ENCODE measurements at regions not wholly inside any gene's neighbourhood (a gene's known extent, or its start where the extent isn't known, plus 50 kb on each side); places are given as distances from the start of the nearest gene placed in this dataset.
"Not testable (repeated sequence)": the region's sequence is repeated elsewhere in the genome, so short reads cannot be mapped to it uniquely, and the experiment has no call there.

DNA sequence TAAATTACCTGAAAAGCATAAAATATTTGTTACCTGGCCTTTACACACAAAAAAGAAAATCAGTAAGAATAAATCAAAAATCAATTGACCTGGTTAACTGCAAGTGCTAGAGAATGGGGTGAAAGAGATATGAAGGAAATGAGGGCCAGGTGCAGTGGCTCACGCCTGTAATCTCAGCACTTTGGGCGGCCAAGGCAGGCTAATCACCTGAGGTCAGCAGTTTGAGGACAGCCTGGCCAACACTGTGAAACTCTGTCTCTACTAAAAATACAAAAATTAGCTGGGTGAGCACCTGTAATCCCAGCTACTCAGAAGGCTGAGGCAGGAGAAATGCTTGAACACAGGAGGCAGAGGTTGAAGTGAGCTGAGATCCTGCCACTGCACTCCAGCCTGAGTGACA lies 1908.7 kb downstream of the PCDH9 start:
- not testable (repeated sequence) for H3K27ac ChIP-seq (ENCODE audit: low read length); H3K4me1 ChIP-seq (ENCODE audit: control insufficient read depth, low read depth, low read length); H3K9ac ChIP-seq (ENCODE audit: low read length); H3K27me3 ChIP-seq (ENCODE audit: control insufficient read depth, insufficient read depth, low read length); H3K4me3 ChIP-seq (ENCODE audit: low read length); H3K9me3 ChIP-seq (ENCODE audit: control insufficient read depth, low read depth, low read length); H3K36me3 ChIP-seq (ENCODE audit: control insufficient read depth, low read depth, low read length)

DNA sequence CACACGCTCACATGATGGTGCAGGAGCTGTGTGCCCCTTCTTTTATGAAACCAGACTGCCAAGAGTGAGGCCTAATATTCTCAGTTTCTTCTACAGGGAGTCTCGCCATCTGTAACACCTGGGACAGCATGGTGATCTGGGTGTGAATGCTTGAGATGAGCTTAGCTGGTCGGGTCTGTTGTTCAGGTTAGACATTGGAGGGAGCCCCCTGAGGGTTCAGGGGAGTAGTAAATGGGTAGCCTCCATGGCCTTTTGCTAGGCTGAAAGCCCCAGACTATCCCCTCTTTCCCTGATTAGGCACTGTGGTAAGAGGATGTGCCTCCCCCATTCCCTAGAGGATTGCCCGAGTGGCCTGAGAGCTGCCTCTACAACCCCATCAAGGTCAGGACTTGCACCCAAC lies 1916.1 kb downstream of the PCDH9 start:
- H3K9ac ChIP-seq (ENCODE audit: low read length), result no peak overlapping the region
- no peaks in the 10 kb centered on the region for H3K4me1 ChIP-seq (ENCODE audit: control insufficient read depth, low read depth, low read length)
- no peak overlapping the region for H3K4me3 ChIP-seq (ENCODE audit: low read length)
- no peaks in the 10 kb centered on the region for H3K36me3 ChIP-seq (ENCODE audit: control insufficient read depth, low read depth, low read length)
- H3K9me3 ChIP-seq (ENCODE audit: control insufficient read depth, low read depth, low read length), result peaks cover 3% of the 10 kb centered on the region
- no peaks in the 10 kb centered on the region for H3K27me3 ChIP-seq (ENCODE audit: control insufficient read depth, insufficient read depth, low read length)
- no peak overlapping the region for H3K27ac ChIP-seq (ENCODE audit: low read length)

DNA sequence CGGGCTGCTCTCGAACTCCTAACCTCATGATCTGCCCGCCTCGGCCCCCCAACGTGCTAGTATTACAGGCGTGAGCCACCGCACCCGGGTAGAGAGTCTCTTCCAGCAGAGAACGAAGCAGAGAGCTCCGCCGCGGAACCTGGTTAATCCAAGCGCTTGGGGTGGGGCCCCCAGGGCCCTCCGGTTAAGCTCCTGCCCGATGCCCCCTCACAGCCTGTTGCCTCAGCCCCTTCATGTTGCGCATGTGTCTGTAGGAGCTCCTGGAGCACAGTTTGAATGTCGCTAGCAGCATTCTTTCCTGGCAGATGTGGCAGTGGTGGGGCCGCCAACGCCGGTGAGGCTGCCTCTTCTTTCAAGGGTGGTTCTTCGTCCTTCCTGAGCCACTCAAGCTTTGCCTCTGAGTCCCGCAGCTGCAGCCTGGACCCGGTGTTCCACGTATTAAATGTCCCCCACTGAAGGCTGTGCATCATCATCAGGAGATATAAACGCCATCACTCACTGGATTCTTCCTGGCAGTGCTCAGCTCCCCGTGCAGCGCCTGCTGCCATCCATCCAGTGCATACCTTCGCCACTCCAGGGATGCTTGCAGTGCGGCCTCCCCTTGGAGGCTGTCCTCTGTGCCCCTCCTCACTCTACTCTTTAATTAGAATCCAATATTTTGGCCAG lies 1919.3 kb downstream of the PCDH9 start:
- peaks cover 4% of the 10 kb centered on the region for H3K9me3 ChIP-seq (ENCODE audit: control insufficient read depth, low read depth, low read length)
- no peaks in the 10 kb centered on the region for H3K27me3 ChIP-seq (ENCODE audit: control insufficient read depth, insufficient read depth, low read length)
- H3K36me3 ChIP-seq (ENCODE audit: control insufficient read depth, low read depth, low read length), result no peaks in the 10 kb centered on the region
- H3K27ac ChIP-seq (ENCODE audit: low read length), result no peak overlapping the region
- H3K4me1 ChIP-seq (ENCODE audit: control insufficient read depth, low read depth, low read length), result no peaks in the 10 kb centered on the region
- H3K4me3 ChIP-seq (ENCODE audit: low read length), result no peak overlapping the region
- no peak overlapping the region for H3K9ac ChIP-seq (ENCODE audit: low read length)

DNA sequence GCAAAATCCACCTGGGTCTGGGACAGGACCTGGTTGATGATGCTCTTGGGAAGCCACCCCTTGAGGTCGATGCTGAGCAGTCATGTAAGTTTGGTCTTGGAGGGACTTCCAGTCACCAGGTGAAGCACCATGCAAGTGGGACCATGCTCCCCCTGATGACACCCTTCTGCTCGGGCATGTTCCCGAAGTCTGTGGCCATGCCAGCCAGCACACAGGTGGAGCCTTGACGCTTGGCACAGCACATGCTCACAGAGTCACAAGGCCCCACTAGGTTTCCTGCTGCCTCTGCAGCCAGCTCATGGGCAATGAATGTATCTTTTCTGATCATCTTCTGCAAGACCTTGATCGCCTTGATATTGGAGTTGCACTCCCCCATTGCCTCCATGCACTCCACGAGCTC lies 1920.2 kb downstream of the PCDH9 start:
- H3K27ac ChIP-seq (ENCODE audit: low read length), result no peak overlapping the region
- peaks cover 4% of the 10 kb centered on the region for H3K9me3 ChIP-seq (ENCODE audit: control insufficient read depth, low read depth, low read length)
- no peaks in the 10 kb centered on the region for H3K4me1 ChIP-seq (ENCODE audit: control insufficient read depth, low read depth, low read length)
- no peak overlapping the region for H3K4me3 ChIP-seq (ENCODE audit: low read length)
- no peaks in the 10 kb centered on the region for H3K27me3 ChIP-seq (ENCODE audit: control insufficient read depth, insufficient read depth, low read length)
- no peak overlapping the region for H3K9ac ChIP-seq (ENCODE audit: low read length)
- H3K36me3 ChIP-seq (ENCODE audit: control insufficient read depth, low read depth, low read length), result no peaks in the 10 kb centered on the region

DNA sequence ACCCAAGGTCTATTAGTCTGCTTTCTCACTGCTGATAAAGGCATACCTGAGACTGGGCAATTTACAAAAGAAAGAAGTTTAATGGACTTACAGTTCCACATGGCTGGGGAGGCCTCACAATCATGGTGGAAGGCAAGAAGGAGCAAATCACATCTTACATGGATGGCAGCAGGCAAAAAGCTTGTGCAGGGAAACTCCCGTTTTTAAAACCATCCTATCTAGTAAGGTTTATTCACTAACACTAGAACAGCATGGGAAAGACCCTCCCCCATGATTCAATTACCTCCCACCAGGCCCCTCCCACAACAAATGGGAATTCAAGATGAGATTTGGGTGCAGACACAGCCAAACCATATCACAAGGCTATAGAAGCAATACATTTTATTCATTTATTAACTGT lies 1921.4 kb downstream of the PCDH9 start:
- H3K27ac ChIP-seq (ENCODE audit: low read length); H3K9ac ChIP-seq (ENCODE audit: low read length); H3K9me3 ChIP-seq (ENCODE audit: control insufficient read depth, low read depth, low read length): not testable (repeated sequence)

DNA sequence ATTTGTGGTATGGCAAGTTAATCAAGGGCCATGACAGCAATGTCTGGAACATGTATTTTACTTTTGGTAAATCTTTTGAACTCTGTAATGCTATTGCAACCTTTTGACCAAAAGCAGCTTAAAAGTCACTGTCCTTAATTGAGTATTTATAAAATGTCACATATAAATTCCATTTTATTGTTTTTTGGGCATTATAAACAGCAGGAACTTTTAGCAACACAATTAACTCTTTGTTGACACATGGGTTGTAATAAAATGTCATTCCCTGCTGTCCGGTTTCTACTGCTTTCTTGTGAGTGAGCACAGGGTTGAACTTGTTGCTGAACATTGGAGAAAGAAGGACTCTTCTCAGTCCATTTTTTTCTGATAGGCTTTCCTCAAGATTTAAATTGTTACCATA lies 1923.1 kb downstream of the PCDH9 start:
- Histone ChIP-seq H3K27ac (ENCODE audit: low read length) (no peak overlapping the region), H3K9ac (ENCODE audit: low read length) (no peak overlapping the region), H3K9me3 (ENCODE audit: control insufficient read depth, low read depth, low read length) (peaks cover 4% of the 10 kb centered on the region), H3K4me3 (ENCODE audit: low read length) (no peak overlapping the region), H3K4me1 (ENCODE audit: control insufficient read depth, low read depth, low read length) (no peaks in the 10 kb centered on the region), H3K36me3 (ENCODE audit: control insufficient read depth, low read depth, low read length) (no peaks in the 10 kb centered on the region), H3K27me3 (ENCODE audit: control insufficient read depth, insufficient read depth, low read length) (no peaks in the 10 kb centered on the region)

More for the DNA sequence above, 1921.4 kb downstream of the PCDH9 start:
- H3K4me1 ChIP-seq (ENCODE audit: control insufficient read depth, low read depth, low read length); H3K36me3 ChIP-seq (ENCODE audit: control insufficient read depth, low read depth, low read length); H3K4me3 ChIP-seq (ENCODE audit: low read length); H3K27me3 ChIP-seq (ENCODE audit: control insufficient read depth, insufficient read depth, low read length): not testable (repeated sequence)

DNA sequence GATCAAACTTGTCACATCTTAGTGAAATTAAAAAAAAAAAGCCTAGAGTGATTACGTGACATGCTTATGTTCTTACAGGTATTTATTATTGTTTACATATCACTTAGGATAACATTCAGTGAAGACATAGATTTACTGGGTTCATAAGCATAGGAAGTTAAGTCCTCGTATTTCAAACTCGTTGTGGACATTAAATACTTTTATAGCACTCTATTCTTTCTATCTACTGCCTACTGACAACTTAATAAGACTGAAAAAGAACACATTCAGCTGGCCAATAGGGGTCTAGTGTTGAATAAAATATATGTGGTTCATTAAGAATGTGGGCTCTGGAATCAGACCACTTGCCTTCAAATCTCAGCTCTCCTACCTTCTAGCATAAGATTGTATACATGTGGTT lies 1927.4 kb downstream of the PCDH9 start:
- Histone ChIP-seq H3K36me3 (ENCODE audit: control insufficient read depth, low read depth, low read length) (no peaks in the 10 kb centered on the region), H3K4me3 (ENCODE audit: low read length) (no peak overlapping the region), H3K9me3 (ENCODE audit: control insufficient read depth, low read depth, low read length) (no peaks in the 10 kb centered on the region), H3K4me1 (ENCODE audit: control insufficient read depth, low read depth, low read length) (no peaks in the 10 kb centered on the region), H3K9ac (ENCODE audit: low read length) (no peak overlapping the region), H3K27ac (ENCODE audit: low read length) (no peak overlapping the region), H3K27me3 (ENCODE audit: control insufficient read depth, insufficient read depth, low read length) (no peaks in the 10 kb centered on the region)

DNA sequence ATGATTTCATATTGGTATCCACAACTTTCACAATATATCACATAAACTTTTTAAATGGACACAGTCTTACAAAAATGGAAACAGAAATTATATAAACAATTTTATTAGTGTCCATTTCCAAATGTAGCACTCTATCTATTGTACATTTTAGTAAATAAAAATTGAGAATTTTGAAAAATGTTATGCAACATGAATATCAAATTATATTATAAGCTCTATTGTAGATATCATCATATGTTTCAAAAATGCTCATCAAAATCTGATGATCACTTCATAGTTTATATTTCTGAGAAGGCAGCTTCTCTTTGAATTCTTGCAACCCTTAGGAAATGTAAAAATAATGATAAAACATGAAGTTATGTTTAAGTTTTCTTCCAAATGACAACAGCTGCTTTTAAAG lies 1928.6 kb downstream of the PCDH9 start:
- Histone ChIP-seq H3K36me3 (ENCODE audit: control insufficient read depth, low read depth, low read length) (no peaks in the 10 kb centered on the region), H3K27me3 (ENCODE audit: control insufficient read depth, insufficient read depth, low read length) (no peaks in the 10 kb centered on the region), H3K9ac (ENCODE audit: low read length) (no peak overlapping the region), H3K27ac (ENCODE audit: low read length) (no peak overlapping the region), H3K4me3 (ENCODE audit: low read length) (no peak overlapping the region), H3K9me3 (ENCODE audit: control insufficient read depth, low read depth, low read length) (no peaks in the 10 kb centered on the region), H3K4me1 (ENCODE audit: control insufficient read depth, low read depth, low read length) (no peaks in the 10 kb centered on the region)

DNA sequence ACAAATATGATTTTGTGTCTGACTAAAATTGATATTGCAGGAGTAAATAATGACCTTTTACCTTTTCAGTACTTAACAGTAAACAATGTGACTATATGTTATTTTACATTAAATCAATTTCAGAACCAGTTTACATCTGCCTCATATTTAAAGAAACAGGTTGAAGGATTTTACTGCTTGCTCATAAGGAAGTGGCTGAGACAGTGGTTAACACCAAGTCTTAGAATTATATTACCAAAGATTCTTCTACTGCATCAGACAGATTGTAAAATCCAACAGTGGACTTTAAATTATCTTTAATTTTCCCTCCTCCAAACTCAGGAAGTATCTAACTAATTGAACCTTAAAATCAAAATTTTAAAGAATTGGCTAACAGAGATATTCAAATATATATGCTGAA lies 1929.9 kb downstream of the PCDH9 start:
- Histone ChIP-seq H3K9ac (ENCODE audit: low read length) (no peak overlapping the region), H3K27ac (ENCODE audit: low read length) (no peak overlapping the region), H3K9me3 (ENCODE audit: control insufficient read depth, low read depth, low read length) (no peaks in the 10 kb centered on the region), H3K27me3 (ENCODE audit: control insufficient read depth, insufficient read depth, low read length) (no peaks in the 10 kb centered on the region), H3K36me3 (ENCODE audit: control insufficient read depth, low read depth, low read length) (no peaks in the 10 kb centered on the region), H3K4me1 (ENCODE audit: control insufficient read depth, low read depth, low read length) (no peaks in the 10 kb centered on the region), H3K4me3 (ENCODE audit: low read length) (no peak overlapping the region)

DNA sequence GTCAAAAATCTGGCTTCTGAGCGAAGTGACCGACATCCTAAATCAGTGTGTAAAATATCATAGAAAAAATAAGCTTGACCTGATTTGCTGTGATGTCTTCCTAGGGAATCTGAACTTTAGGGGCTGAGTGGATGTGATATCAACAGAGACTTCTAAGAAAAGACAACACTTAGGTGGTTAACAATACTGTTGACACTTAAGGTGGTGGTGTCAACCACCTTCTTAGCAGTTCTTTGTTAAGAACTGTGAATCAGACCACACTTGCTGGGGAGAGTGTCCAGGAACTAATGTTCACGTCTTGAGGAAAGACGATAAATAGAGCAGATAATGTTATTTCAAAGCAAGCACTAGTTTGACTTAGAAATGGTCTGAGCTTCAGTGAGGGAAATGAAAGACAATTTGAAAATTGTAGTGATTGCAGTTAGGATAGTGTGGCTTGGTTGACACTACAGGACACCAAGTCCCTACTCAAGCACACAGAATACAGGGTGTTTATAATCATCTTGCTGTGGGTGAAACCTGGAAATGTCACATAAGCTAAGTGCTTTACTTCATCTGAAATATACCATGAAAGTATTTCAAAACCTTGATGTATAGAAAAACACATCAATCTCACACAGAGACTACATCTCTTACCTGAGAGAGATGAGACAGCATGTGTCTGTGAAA lies 1936.5 kb downstream of the PCDH9 start:
- no peaks in the 10 kb centered on the region for H3K36me3 ChIP-seq (ENCODE audit: control insufficient read depth, low read depth, low read length)
- H3K27ac ChIP-seq (ENCODE audit: low read length), result no peak overlapping the region
- H3K9me3 ChIP-seq (ENCODE audit: control insufficient read depth, low read depth, low read length), result no peaks in the 10 kb centered on the region
- no peak overlapping the region for H3K9ac ChIP-seq (ENCODE audit: low read length)
- no peaks in the 10 kb centered on the region for H3K27me3 ChIP-seq (ENCODE audit: control insufficient read depth, insufficient read depth, low read length)
- H3K4me3 ChIP-seq (ENCODE audit: low read length), result no peak overlapping the region
- H3K4me1 ChIP-seq (ENCODE audit: control insufficient read depth, low read depth, low read length), result peaks cover 4% of the 10 kb centered on the region

DNA sequence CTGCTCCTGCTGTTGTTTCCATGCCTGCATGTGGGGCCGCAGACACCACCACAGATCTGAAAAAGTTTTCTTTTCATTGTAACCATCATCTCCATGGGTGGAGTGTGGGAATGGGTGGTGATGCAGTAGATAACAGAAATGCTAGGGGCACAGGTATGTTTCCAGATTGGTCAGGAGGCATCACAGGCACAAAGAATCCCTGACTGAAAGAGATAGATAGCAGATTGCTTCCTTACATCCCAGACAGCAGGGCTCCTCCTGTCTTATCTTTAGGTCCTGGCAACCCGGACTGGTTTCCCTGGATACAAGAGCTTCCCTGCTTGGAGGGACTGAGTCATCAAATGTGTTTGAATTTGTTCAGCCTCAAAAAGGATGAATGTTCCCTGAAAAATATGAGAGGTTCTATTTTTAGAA lies 1937.6 kb downstream of the PCDH9 start:
- Histone ChIP-seq H3K9me3 (ENCODE audit: control insufficient read depth, low read depth, low read length) (no peaks in the 10 kb centered on the region), H3K4me1 (ENCODE audit: control insufficient read depth, low read depth, low read length) (peaks cover 4% of the 10 kb centered on the region), H3K27ac (ENCODE audit: low read length) (no peak overlapping the region), H3K27me3 (ENCODE audit: control insufficient read depth, insufficient read depth, low read length) (no peaks in the 10 kb centered on the region), H3K9ac (ENCODE audit: low read length) (no peak overlapping the region), H3K36me3 (ENCODE audit: control insufficient read depth, low read depth, low read length) (no peaks in the 10 kb centered on the region), H3K4me3 (ENCODE audit: low read length) (no peak overlapping the region)

DNA sequence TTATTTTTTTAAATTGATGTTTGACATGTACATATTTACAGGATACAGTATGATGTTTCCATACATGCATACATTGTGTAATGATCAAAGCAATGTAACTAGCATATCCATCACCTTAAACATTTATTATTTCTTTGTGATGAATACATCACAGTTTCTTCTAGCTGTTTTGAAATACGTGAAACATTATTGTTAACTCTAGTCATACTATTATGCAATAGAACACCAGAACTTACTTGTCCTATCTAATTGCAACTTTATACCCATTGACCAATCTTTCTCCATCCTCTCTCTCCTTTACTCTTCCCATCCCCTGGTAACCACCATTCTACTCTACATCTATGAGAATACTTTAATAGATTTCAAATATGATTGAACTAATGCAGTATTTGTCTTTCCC lies 1942.7 kb downstream of the PCDH9 start:
- H3K4me3 ChIP-seq (ENCODE audit: low read length), result no peak overlapping the region
- no peaks in the 10 kb centered on the region for H3K27me3 ChIP-seq (ENCODE audit: control insufficient read depth, insufficient read depth, low read length)
- H3K4me1 ChIP-seq (ENCODE audit: control insufficient read depth, low read depth, low read length), result peaks cover 2% of the 10 kb centered on the region
- no peaks in the 10 kb centered on the region for H3K36me3 ChIP-seq (ENCODE audit: control insufficient read depth, low read depth, low read length)
- no peaks in the 10 kb centered on the region for H3K9me3 ChIP-seq (ENCODE audit: control insufficient read depth, low read depth, low read length)
- H3K9ac ChIP-seq (ENCODE audit: low read length), result no peak overlapping the region
- no peak overlapping the region for H3K27ac ChIP-seq (ENCODE audit: low read length)
